NCI-H146 (cell line): ENCODE measurements at regions not wholly inside any gene's neighbourhood (a gene's known extent, or its start where the extent isn't known, plus 50 kb on each side); places are given as distances from the start of the nearest gene placed in this dataset.
"Not testable (repeated sequence)": the region's sequence is repeated elsewhere in the genome, so short reads cannot be mapped to it uniquely, and the experiment has no call there.

Source experiments
- DNase-seq: peaks from one replicate; lab custom pipeline; 2025; lab: John Stamatoyannopoulos, UW

DNA sequence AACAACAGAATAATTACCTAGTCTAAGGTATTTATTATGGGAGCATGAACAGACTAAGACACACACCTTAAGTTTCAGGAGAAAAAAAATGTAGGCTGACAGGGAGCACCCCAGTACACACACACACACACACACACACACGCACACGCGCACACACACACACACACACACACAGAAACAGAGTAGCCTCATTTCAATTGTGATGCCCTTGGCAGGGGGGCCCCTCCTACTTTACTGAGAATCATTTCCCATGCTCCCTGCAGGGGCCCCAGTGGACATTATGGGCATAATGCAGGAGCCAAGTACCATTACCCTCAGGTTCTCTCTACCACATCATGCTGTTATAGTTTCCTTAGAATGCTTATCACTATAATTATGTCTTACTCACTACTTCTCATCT lies 104.9 kb downstream of the CDC7 start:
- DNase-seq, result no peak

DNA sequence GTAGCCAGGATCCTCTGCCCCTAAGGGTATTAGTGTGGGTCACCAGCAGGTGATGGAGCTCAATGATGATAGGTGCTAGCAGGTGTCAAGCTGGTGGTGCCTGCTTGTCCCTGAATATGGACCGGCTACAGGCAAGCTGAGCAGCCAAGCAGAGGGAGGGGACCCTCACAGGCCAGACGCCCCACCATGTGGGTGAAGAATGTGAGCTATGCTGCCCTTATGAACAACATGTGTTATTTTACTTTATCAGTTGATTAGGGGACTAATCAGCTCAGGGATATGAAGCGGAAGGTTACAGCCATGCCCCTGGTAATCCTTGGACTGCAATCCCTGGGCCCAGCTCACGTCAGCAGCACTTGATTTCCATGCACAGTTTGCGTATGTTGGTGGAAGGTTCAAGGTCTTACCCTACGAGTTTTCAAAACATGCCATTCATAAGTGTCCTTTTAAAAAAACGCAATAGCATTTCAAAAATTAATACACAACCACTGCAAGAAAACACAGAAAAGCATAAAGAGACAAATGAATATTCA lies 106.0 kb downstream of the CDC7 start:
- no peak for DNase-seq

DNA sequence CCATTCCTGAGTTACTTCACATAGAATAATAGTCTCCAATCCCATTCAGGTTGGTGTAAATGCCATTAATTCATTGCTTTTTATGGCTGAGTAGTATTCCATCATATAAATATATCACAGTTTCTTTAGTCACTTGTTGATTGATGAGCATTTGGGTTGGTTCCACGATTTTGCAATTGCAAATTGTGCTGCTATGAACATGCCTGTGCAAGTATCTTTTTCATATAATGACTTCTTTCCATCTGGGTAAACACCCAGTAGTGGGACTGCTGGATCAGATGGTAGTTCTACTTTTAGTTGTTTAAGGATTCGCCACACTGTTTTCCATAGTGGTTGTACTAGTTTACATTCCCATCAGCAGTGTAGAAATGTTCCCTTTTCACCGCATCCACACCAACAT lies 107.0 kb downstream of the CDC7 start:
- DNase-seq, result not testable (repeated sequence)

DNA sequence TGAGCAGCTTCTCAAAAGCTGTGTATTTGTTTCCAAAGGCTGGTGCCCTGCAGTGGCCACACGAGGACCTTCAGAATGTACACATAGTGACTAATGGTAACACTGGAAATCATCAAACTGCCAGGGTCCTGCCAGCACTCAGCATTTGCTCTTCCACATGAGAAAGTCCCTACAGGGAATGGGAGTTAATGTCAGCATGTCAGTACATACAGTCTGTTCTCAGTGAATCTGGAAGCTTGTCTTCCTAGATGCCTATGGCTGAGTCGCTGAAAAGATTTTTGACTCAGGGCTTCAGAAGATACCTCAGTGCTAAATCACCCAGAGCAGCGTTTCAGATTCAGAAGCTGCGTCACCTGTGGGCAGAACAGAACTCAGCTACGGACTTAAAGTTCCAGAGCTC lies 108.2 kb downstream of the CDC7 start:
- DNase-seq, result peak; percentile 37

DNA sequence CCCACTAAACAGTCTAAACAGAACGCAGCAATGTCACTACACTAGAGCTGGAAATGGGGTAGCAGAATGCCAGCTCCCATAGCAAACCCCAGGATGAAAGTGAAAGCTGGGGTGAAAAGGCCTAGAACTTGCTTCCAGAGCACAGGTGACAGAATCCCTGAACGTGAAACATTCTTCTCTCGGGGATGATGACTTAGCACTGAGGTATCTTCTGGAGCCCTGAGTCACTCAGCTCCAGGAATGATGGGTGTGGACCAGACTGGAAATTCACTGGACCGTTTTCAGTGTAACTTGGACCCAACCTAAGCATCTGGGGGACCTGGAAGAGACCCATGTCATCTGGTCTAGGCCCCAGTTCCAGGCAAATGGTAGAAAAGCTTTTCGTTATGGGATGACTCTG lies 108.9 kb downstream of the CDC7 start:
- DNase-seq, result no peak

DNA sequence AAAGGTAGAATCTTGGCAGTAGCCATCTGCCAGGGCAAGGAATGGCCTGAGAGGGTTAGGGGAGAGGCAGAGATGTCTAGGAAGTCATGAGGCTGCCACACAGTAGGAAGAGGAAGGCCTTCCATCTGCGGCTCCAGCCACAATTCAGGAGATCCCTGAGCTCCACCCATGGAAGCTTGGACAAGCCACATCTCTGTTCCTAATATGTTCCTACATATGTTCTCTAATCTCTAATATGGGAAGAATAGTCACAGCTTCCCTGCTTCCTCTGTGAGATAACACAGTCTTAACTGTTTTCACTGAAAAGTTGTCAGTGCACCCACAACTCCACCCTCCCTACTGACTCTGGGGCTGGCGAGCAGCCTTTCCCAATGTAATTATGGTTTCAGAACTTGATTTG lies 109.5 kb downstream of the CDC7 start:
- no peak for DNase-seq

DNA sequence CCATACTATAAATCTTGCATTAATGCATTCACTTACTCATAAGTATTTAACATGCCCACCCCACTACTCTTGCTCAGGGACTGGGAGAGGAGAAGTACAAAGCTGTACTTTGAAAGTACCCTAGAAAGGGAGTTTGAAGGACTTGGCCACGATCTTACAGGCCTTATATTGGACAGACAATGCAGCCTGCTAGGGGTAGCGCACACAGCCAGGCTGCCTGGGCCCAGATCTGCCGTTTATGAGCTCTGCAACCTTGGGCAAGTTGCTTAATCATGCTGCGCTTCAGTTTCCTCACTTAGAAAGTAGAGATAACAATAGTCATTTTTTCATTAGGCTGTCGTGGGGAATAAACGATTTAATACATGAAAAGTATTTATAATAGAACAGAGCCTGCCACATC lies 110.1 kb downstream of the CDC7 start:
- no peak for DNase-seq

DNA sequence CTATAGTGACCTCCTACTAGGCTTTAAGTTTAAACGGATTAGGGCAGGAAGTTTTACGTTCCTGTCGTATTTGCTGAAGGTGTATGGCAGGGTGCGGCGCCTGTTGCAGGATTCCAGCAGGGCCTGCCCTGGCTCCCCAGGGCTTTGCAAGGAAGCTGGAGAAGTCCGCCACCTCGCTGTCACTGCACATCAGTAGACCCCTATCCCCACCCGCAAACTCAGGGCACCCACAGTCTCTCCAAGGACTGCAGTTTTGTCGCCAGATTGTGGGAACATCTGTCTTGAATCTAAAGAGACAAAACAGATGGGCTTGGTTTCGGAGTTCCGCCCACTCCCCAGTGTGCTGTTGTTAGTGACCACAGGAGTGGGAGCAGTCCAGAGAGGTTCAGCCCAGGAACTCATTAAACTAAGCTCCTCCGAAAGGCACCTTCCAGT lies 110.8 kb downstream of the CDC7 start:
- DNase-seq, result no peak

DNA sequence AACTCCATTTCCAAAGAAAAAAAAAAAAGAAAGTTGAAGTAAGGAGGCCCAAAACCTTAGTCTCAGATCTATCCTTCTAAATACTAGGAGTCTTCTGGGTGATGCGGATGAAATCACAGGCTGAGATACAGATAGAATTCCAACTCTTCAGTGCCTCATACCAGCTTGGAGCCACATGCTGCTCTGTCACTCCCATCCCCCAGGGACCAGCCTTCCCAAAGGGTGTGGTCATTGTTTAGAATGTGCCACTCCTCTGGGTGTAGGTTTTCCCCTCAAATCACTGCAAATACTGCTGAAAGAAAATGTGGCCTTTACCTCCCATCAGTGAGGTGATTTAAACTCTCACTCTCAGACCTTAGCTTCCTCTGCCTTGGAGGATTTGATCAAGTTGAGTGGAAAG lies 112.9 kb downstream of the CDC7 start:
- DNase-seq, result no peak

DNA sequence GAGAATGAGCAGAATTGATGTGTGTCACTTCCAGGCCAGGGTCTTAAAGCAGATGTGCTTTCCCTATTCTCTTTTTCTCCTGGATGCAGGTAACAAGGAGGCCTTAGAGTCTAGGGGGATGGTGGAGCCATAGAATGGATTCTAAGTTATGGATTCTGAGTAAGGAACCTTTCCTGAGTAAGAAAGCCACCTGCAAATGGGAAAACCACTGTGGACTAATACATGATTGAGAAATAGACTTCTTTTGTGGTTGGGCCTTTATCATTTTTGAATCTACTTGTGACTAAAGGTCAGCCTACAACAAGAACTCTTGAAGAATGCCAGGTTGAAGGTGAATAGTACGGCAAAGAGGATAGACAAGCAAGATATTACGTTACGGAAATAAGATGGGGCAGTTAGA lies 116.1 kb downstream of the CDC7 start:
- DNase-seq, result no peak

DNA sequence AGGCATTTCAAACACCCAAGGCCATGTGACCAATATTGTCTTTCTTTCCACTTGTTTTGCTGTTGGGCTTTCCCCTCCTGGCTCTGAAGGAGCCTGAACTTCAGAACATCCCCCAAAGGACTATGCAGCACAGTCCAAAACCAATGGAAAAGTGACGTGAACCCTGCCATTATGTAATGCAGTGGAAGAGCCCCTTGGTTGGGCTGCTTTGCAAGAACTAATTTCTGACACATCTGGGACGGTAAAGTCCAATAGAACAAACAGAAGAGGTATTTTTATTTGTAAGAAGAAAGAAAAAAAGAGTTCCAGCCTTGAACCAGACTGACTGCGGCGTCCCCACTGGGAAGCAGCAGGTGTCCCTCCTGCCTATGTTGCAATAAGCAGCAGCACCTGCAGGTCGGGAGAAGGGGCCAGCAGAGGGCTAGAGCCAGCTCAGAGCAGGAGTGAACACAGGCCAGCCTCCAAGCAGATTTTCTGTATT lies 116.7 kb downstream of the CDC7 start:
- DNase-seq, result peak; percentile 87

DNA sequence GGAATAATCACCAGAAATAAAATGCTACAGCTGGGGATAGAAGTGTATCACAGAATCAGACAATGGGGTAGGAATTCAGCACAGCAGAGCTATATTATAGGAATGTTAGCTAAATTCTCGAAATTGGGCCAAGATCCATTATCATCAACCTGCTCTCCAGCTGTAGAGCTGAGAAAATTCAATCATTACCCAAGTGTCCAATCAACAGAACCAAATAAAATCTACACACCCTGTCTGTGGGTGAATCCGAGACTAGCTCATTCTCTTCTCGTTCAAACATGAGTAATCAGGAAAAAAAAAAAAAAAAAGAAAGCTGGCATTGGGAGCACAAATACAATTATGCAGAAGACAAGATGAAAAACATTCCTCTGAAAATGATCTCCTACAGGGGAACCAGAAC lies 119.2 kb downstream of the CDC7 start:
- DNase-seq, result no peak

DNA sequence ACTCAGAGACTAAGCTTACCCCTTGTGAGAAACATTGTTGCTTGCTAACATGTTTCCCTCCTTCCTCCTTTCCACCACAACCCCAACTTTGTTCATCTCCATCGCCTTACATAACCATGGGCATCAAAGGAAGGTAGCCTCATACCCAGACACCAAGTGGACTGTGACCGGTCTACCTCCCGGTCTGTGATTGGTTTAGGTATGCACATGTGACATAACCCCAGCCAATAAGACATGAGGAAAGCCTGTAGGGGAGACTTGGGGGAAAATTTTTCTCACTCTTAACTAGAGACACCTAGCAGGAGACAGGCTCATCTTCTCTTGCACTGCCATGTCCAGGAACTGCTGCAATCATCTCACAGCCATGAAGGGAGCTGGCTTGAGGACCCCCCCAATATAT lies 120.7 kb downstream of the CDC7 start:
- no peak for DNase-seq

DNA sequence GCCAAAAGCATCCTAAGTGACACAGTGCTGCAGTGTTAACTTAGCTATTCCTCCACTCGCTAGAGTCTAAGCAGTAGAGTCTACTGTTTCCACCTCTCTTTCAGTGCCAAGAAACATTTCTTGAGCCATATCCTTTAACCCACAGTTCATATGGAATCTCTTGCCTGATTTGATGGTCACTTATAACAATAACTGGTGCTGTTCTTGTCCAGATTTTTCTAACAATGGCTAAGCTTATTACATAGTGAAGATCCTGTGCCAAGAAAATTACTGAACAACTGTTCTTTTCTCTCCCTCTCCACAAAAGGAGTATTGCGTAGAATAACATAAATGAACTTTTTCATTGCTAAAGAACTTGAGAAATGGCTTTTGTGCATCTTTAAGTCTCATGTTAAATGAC lies 121.3 kb downstream of the CDC7 start:
- no peak for DNase-seq

DNA sequence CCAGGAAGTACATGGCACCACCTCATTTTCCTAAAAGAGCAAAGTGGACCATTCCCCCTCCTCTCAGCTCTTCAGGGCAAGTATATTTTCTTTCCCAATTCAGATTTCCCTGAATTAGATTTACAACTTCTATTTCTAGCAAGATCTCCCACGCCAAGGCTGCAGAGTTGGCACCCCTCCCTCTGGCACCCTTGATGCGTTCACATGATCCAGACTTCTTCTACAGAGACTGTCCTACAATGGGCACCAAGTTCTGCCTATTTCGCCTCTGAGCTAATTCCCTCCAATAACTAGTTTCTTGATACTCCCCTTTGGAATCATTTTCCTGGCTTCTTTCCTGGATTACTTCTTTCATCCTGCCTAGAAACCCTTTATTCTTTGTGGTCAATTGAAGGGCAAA lies 122.0 kb downstream of the CDC7 start:
- no peak for DNase-seq

DNA sequence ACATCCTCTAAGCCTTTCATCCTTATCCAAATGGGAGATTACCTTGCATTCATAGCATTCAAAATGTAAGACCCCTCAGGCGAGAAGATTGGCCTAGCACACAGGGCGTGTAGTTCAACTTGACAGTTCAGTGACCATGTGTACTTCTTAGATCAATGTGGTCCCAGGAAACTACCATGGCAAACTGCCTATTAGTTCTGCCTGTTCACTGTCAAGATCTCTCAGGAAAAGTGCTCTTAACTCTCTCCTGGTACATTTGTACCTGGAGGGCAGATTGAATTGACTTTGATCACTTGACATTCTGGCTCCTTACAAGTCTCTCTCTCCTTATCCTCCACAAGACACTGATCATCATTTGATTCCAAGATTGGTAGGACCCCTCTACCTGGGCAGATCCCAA lies 122.4 kb downstream of the CDC7 start:
- no peak for DNase-seq

DNA sequence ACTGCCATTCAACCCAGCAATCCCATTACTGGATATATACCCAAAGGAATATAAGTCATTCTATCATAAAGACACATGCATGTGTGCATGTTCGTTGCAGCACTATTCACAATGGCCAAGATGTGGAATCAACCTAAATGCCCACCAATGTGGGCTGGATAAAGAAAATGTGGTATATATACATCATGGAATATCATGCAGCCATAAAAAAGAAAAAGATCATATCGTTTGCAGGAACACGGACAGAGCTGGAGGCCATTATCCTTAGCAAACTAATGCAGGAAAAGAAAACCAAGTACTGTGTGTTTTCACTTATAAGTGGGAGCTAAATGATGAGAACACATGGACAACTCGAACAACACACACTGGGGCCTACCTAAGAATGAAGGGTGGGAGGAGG lies 123.7 kb downstream of the CDC7 start:
- no peak for DNase-seq
